Breast epithelium (tissue), 4 donors: ENCODE measurements at regions not wholly inside any gene's neighbourhood (a gene's known extent, or its start where the extent isn't known, plus 50 kb on each side); places are given as distances from the start of the nearest gene placed in this dataset.
"Not testable (repeated sequence)": the region's sequence is repeated elsewhere in the genome, so short reads cannot be mapped to it uniquely, and the experiment has no call there.

Experiments
- DNase-seq, 2 donors: peaks; one replicate each; pipeline ENCODE4 v3.0.0-alpha.2; 2019; ENCODE audit warnings: low spot score in 2 of 2
- H3K27ac ChIP-seq, 2 donors: fragments of 200-600 bp; sonication (generic) in 1 of 2; one replicate each; pipeline ENCODE4 v1.5.1; 2016 to 2019; ENCODE audit warnings: mild to moderate bottlenecking in 1 of 2
- H3K27me3 ChIP-seq, 2 donors: fragments of 200-600 bp; sonication (generic) in 1 of 2; one replicate each; pipeline versions ENCODE4 v1.5.1 to v1.6.0; 2017 to 2019; ENCODE audit warnings: control low read depth in 1 of 2, mild to moderate bottlenecking in 1 of 2
- H3K36me3 ChIP-seq: fragments of 200-600 bp; one replicate; pipeline ENCODE4 v1.5.1; 2019
- H3K4me1 ChIP-seq, 2 donors: fragments of 200-600 bp; sonication (generic); one replicate each; pipeline ENCODE4 v1.5.1; 2016 to 2019; ENCODE audit warnings: control low read depth in 1 of 2
- H3K4me3 ChIP-seq, 3 donors: fragments of 200-600 bp; sonication (generic); 1 replicate in 2 of 3; 2 replicates in 1 of 3; pipeline ENCODE4 v1.5.1; 2016 to 2019; ENCODE audit warnings: mild to moderate bottlenecking in 3 of 3, moderate library complexity in 2 of 3
- H3K9me3 ChIP-seq, 2 donors: fragments of 200-600 bp; sonication (generic) in 1 of 2; one replicate each; pipeline ENCODE4 v1.5.1; 2016 to 2019; ENCODE audit warnings: control low read depth in 1 of 2
- CTCF ChIP-seq, 3 donors: fragments of 450-650 bp; IDR thresholded peaks; one replicate each; pipeline ENCODE4 v1.5.1; 2016 to 2017; ENCODE audit warnings: antibody characterized with exemption in 3 of 3, mild to moderate bottlenecking in 3 of 3, moderate library complexity in 3 of 3
- POLR2A ChIP-seq: fragments of 450-650 bp; IDR thresholded peaks from one replicate; pipeline ENCODE4 v1.6.1; 2016; ENCODE audit warnings: antibody characterized with exemption, mild to moderate bottlenecking, moderate library complexity
- POLR2AphosphoS5 ChIP-seq, 3 donors: sonication (generic); formaldehyde crosslinking; IDR thresholded peaks; one replicate each; pipeline ENCODE4 v1.6.1; 2017; ENCODE audit warnings: antibody characterized with exemption in 3 of 3
- intact Hi-C: fragments of 100-400 bp; cut with DNase I; formaldehyde crosslinking; loops from one replicate; pipeline ENCODE4 v1.15.1; 2023; ENCODE audit warnings: low total_unique reads

GRCh38 chr21:27548486-27548885 lies 581.6 kb upstream of the ADAMTS5 start:
- Histone ChIP-seq H3K4me3 (no peak overlapping the region), H3K4me1 (no peaks in the 10 kb centered on the region), H3K27ac (no peak overlapping the region), H3K36me3 (no peaks in the 10 kb centered on the region), H3K9me3 (peaks cover 4 to 13% of the 10 kb centered on the region in 2 donors), H3K27me3 (no peaks in the 10 kb centered on the region)
- intact Hi-C loops: no loop called here
- TF ChIP-seq POLR2A (no peak), POLR2AphosphoS5 (IDR thresholded peaks at IDR 0.05) (no peak), CTCF (IDR thresholded peaks at IDR 0.05) (no peak)
- no peak for DNase-seq

DNA sequence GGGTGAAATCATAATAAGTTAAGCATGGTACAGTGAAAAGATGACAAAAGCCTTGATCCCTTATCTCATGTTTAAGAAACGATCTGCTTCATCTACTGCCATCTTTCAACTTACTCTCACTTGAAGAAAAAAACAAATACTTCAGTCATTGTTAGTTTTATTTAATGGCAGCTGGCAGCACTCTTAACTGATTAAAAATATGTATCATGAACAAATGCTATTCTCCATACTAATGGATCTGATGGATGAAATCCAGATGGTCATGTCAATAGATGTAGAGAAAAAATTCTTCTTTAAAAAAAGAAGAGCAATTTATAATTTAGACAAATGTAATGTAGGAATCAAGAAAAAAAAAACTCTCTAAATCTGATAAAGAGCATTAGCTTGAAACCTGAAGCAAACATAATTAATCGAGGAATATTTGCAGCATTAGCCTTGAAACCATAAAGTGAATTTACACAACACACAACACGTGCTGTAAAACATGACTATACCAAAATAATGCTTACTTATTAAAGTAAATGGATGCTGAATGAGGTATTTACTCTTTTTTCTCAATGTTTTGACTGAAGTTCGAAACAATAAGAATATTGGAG lies 579.0 kb upstream of the ADAMTS5 start:
- intact Hi-C loops: no loop called here
- TF ChIP-seq CTCF (IDR thresholded peaks at IDR 0.05) (no peak), POLR2A (no peak), POLR2AphosphoS5 (IDR thresholded peaks at IDR 0.05) (no peak)

DNA sequence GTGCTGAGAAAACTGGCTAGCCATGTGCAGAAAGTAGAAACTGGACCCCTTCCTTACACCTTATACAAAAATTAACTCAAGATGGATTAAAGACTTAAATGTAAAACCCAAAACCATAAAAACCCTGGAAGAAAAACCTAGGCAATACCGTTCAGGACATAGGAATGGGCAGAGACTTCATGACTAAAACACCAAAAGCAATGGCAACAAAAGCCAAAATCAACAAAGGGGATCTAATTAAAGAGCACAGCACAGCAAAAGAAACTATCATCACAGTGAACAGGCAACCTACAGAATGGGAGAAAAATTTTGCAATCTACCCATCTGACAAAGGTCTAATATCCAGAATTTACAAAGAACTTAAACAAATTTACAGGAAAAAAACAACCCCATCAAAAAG lies 575.2 kb upstream of the ADAMTS5 start:
- H3K36me3 ChIP-seq, H3K4me1 ChIP-seq, H3K4me3 ChIP-seq, H3K27ac ChIP-seq, DNase-seq, intact Hi-C loops, H3K9me3 ChIP-seq, H3K27me3 ChIP-seq: not testable (repeated sequence)

More for the DNA sequence above, 579.0 kb upstream of the ADAMTS5 start:
- no peak overlapping the region for H3K4me3 ChIP-seq
- no peaks in the 10 kb centered on the region for H3K9me3 ChIP-seq
- H3K27me3 ChIP-seq: no peaks in the 10 kb centered on the region
- no peaks in the 10 kb centered on the region for H3K36me3 ChIP-seq
- no peaks in the 10 kb centered on the region for H3K4me1 ChIP-seq
- DNase-seq: no peak
- no peak overlapping the region for H3K27ac ChIP-seq

GRCh38 chr21:27536319-27536718 lies 569.4 kb upstream of the ADAMTS5 start:
- no peak overlapping the region for H3K27ac ChIP-seq
- no peaks in the 10 kb centered on the region for H3K4me1 ChIP-seq
- H3K4me3 ChIP-seq: no peak overlapping the region
- no peaks in the 10 kb centered on the region for H3K27me3 ChIP-seq
- no peaks in the 10 kb centered on the region for H3K9me3 ChIP-seq
- no peak for TF ChIP-seq POLR2A
- TF ChIP-seq CTCF (IDR thresholded peaks at IDR 0.05): no peak
- TF ChIP-seq POLR2AphosphoS5 (IDR thresholded peaks at IDR 0.05): no peak
- intact Hi-C loops: no loop called here
- no peak for DNase-seq
- no peaks in the 10 kb centered on the region for H3K36me3 ChIP-seq

- intact Hi-C loops: no loop called here
- no peaks in the 10 kb centered on the region for H3K9me3 ChIP-seq
Measured at GRCh38 chr21:27535188-27535587, 568.3 kb upstream of the ADAMTS5 start.

More at GRCh38 chr21:27535188-27535587, 568.3 kb upstream of the ADAMTS5 start:
- Histone ChIP-seq H3K4me3 (no peak overlapping the region), H3K4me1 (no peaks in the 10 kb centered on the region), H3K27me3 (no peaks in the 10 kb centered on the region), H3K36me3 (no peaks in the 10 kb centered on the region), H3K27ac (no peak overlapping the region)
- TF ChIP-seq CTCF (IDR thresholded peaks at IDR 0.05): no peak
- no peak for TF ChIP-seq POLR2AphosphoS5 (IDR thresholded peaks at IDR 0.05)
- TF ChIP-seq POLR2A: no peak
- no peak for DNase-seq
